AML-193 (cell line): ENCODE measurements at regions not wholly inside any gene's neighbourhood (a gene's known extent, or its start where the extent isn't known, plus 50 kb on each side); places are given as distances from the start of the nearest gene placed in this dataset.

Experiments
- DNase-seq, 2 experiments: peaks; one replicate each; lab custom pipeline; 2025; lab: John Stamatoyannopoulos, UW

DNA sequence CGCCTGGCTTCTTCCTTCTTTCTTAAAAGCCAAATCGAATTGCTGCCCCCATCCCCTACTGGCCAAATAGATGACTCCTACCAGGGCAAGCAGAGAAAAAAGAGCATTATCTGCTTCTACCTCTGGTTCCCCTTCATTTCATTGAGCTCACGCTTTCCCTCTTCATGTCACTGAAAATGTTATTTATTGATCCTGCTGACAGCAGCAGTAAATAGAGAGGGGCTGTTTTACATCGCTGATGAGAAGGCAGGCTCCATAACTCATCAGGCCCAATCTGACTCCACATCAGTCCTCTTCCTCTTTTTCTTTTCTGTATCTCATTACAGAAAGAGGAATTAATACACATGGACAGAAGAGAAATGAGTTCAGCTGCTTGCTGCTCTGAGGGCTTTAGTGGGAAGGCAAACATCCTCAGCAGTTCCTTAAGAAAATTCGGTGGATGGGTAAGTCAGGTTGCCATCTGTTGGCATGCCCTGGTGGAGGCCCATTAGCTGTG, 904.1 kb downstream of the KCNMA1 start:
- no peak for DNase-seq

DNA sequence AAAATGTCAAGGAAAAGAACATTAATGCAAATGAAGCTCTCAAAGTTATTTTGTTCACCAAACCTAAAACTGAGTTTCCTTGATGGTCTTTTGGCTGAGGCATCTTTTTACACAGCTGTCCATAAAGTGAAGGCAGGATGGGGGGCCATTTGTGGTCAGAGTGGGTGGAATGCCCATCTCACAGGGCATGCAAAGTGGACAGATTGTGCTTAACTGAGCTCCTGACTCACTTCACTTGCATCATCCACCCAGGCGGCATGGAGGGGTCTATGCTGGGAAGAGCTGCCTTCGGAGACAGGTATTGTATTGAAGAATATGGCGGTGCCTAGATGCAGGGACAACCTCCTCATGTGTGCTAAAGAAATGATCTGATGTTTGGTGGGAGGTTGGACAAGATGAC, 905.3 kb downstream of the KCNMA1 start:
- DNase-seq: no peak

DNA sequence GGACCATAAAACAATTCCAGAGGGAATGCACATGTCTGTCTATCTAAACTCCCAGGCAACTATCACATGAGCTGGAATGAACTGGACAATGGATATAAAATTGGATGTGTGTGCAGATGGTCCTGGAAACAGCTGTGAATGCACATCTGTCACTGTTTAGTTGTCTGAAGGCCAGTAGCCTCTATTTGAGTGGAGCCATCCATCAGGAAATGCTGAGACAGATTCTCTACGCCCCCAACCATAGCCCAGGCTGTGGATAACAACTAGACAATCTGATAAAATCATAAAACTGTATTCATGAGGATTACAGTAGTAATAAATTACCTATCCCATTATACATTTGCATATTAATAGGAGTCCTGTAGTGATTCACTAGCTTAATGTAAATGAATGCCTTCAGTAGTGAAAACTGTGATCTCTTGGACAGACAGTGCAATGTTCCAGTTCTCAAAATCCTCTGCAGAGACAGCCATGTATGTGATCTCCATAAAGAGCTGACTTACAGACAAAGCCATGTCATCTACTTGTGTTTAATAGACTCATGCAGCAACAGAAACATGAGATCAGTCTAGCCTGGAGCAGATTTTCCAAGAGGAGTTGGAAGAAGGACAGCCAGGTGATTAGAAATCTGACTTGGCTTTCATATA, 907.6 kb downstream of the KCNMA1 start:
- DNase-seq: no peak

DNA sequence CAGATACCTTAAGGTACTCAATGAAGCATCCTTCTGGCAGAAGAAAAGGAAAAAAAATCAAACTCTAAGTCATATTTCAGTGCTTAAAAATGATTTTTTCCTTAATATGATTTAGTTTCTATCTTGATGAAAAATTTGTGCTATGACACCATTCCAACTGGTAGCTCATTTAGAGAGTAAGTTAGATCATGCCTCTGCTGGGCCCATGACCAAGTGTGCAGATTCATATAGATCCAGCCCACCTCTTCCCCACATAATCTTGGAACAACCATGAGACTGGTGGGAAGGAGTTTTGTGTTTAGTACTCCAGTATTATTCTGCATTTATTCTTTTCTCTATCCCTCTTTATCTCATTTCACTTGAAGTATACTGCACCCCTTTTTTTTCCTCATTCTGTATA, 908.3 kb downstream of the KCNMA1 start:
- DNase-seq: no peak

DNA sequence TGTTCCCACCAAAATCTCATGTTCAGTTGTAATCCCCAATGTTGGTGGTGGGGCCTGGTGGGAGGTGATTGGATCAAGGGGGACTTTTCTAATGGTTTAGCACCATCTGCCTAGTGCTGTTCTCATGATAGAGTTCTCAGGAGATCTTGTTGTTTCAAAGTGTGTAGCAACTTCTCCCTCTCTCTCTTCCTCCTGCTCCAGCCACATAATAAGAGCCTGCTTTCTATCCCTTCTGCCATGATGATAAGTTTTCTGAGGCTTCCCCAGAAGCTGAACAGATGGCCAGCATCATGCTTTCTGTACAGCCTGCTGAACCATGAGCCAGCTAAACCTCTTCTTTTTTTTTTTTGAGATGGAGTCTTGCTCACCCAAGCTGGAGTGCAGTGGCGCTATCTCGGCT, 910.6 kb downstream of the KCNMA1 start:
- DNase-seq: no peak

DNA sequence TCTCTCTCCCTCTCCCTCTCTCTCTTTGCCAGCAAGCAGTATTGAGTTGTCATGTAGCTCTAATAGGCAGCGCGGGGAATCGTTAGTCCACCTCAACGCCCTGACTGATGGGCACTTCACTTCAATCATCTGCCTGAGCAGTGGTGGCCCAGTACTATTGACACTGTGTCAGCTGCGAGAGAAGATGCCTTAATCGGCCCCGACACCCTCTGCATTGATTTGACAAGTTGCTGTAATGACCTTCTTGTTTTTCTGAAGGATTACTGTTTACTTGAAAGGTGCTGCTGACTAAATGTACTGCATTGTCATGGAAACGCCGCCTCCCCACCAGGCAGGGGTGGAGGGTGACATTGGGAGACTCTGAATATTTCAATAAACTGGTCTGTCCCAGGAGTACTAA, 913.8 kb downstream of the KCNMA1 start:
- DNase-seq: no peak

DNA sequence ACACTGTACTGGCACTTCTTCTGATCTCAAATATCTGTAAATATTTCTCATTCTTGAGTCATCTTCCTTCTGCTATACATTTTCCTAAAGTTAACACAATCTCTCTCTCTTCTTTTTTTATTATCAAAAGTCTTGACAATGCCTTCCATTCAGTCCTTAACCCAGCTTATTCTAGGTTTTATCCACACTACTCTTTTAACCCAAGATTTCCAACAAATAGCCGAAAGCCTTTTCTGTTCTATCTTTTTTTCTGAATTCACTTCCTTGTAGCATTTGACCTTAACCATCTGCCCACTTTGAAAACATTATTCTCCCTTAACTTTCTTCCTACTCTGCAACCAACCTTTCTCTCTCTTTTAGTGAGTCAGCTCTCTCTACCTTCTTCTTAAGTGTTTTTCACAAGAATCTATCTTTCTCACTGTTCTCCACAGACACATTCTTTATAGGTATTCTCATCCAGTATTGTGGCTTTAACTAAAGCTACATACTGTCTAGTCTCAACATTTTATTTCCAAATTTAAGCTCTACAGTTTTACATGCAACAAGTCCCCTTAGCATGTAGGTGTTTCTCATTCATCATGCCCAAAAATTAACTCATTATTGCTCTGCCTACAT, 915.6 kb downstream of the KCNMA1 start:
- no peak for DNase-seq

DNA sequence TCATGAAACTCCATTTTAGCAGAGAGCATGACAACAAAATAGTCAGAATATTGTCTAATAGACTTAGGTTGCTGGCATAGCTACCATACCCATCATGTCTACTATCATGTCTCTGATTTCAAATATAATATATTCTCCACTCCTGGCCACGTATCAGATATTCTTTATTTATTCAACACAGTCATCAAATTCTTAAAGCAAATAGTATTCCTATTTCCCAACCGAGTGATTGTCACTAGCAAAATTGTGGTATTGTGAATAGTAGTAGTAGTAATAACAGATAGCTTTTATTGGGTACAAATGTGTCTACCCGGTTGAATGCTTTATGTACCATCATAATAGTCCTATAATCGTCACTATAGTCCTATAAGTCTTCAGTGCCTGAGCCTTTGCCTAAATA, 918.6 kb downstream of the KCNMA1 start:
- DNase-seq: no peak

DNA sequence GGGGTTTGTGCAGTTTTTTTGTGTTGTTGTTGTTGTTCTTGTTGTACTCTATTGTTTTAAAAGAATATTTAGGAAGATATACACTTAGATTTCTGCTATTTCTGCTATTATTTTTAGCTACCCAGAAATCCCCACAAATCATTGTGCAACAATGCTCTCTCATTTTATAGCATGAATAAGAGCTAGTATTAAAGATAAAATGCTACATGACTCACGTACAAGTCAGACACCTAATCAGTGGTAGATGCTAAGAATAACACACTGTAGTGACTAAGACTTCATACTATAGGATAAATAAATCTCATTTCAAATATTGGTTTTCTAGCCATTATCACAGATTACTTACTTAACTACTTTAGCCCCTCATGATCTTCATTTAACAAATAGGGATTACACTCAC, 920.5 kb downstream of the KCNMA1 start:
- no peak for DNase-seq

DNA sequence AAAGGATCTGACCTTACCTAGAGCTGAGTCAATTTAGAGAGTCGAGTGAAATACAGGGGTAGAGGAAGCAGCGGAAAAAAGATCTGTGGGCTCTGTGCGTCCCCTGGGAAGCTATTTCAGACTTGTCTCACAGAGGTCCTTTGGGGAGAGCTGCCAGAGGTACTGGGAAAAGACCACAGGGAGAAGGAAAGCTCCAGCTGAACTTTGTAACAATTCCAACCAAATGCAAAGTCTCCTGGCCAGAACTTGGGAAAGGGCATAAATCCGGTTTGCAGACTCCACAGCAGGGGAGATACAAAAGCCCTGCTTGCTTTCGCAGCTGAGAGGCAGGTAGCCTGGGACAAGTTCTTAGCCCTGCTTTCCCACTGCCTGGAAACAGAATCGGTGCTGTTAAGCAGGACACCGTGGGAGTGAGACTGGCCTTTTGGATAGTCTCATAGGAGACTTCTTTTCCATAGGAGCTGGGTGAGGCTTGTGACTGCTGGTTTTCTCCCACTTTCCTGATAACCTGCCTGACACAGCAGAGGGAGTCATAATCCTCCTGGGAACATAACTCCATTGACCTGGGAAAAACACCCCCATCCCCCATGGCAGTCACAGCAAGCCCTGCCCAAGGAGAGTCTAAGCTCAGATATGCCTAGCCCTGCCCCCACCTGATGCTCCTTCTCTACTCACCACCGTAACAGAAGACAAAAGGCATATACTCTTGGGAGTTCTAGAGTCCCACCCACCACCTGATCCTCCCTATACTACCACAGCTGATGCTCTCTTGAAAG, 926.2 kb downstream of the KCNMA1 start:
- no peak for DNase-seq

DNA sequence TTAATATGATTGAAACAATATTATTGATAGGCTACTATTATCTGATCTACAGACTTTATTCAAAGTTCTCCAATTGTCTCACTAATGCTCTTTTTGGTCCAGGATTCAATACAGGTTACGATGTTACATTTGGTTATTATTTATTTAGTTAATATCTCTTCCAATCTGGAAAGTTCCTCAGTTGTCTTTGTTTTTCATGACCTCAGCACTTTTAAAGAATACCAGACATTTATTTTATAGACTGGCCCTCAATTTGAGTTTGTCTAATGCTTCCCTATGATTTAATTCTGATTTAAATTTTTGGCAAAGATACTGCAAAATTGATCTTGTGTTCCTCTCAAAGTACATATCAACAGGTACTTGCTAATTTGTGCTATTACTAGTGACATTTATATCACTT, 937.4 kb downstream of the KCNMA1 start:
- no peak for DNase-seq

DNA sequence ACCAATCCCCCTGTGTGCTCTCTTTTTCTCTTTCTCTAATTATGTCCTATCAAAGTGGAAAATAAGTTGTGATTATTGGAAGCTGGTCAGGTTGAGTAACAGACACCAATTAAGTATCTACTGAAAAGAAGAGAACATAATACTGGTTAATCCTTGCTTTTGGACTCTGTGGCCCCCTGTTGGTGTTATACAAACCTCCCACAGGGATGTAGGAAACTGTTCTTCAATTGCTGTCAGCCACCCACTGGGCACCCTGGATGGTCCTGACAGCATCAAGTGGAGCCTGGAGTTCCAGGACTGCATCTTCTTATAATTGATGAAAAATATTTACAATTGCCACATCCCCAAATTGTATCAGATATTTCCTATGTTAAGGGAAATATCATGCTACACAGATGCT, 939.7 kb downstream of the KCNMA1 start:
- DNase-seq: no peak

DNA sequence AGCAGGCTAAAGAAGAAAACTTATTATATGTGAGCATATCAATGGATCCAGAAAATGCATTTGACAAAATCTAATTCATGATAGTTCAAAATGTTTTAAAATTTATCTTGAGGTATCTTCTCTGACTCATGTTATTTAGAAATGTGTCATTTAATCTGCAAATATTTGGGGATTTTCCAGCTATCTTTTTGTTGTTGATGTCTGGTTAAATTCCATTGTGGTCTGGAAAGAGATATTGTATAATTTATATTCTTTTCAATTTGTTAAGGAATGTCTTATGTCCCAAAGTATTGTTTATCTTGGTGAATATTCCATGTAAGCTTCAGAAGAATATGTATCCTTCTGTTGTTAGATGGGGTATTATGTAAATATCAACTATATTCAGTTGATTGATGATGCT, 942.5 kb downstream of the KCNMA1 start:
- no peak for DNase-seq

DNA sequence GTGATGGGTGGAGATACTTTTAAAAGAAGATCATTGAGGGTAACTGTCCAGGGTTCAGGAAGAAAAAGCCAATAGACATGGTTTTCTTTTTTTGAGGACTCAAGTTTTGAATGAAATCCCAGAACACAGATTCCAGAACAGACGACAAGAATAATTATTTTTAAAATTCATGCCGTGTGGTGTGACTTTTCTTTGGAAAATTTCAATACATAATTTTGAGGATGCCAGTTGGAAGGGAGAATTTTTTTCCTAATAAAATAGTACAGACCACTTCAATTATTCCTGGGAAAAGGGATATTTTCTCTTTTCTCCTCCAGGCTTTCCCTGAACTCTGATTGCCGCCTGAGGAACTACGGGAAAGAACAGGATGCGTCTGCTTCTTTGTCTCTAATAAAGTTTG, 951.4 kb downstream of the KCNMA1 start:
- DNase-seq: no peak

DNA sequence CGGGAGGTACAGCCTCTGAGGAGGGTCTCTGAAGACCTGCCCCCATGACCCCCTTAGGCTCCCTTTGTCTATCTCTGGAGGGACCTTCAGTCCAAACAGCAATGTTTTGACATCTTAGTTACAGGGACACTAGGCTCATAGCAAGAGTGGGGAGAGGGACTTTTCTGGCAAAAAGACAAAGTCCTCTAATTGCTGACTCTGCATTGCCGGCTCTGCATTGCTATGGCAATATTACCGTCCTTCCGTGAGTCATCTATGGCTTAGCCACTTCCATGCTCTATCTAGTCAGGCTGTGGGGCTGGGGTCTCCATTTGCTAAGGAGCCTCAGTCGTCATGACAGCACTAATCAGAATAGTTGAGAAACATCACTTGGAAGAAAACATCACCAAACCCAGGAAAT, 952.6 kb downstream of the KCNMA1 start:
- no peak for DNase-seq

DNA sequence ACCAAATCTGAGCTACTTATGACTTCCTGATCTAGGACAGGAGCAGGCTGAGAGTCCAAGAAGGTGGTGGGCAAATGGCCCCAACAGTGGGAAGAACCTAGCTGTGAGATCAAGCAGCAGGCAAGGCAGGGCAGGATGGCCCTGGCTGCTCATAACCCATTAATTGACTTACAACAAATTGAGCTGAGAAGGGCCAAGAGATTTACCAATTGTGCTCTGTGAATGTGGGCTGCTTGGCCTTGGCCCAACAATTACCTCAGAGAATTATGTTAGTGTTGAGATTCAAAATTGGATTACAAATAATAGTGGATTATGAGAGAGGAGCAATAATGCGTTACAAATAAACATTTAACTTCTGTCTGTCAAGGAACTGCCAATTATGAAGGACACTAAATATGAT, 956.5 kb downstream of the KCNMA1 start:
- DNase-seq: no peak

DNA sequence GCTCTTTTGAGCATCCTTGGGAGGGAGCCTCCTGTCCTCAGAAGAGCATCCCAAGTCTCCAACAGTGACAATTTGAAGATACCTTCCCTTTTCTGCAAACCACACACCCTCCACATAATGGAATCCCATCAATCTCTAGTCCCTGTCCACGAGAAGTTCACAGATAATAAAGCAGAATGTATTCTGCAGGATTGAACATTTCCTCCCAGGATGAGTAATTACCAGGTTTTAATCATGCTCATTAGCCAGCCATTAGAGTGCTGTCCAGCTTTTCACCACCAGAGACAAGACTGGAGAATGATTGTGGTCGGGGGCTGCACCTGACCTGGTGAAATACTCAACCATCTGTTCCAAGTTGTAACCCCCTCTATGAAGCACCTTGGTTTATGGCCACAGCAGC, 958.6 kb downstream of the KCNMA1 start:
- DNase-seq: no peak

DNA sequence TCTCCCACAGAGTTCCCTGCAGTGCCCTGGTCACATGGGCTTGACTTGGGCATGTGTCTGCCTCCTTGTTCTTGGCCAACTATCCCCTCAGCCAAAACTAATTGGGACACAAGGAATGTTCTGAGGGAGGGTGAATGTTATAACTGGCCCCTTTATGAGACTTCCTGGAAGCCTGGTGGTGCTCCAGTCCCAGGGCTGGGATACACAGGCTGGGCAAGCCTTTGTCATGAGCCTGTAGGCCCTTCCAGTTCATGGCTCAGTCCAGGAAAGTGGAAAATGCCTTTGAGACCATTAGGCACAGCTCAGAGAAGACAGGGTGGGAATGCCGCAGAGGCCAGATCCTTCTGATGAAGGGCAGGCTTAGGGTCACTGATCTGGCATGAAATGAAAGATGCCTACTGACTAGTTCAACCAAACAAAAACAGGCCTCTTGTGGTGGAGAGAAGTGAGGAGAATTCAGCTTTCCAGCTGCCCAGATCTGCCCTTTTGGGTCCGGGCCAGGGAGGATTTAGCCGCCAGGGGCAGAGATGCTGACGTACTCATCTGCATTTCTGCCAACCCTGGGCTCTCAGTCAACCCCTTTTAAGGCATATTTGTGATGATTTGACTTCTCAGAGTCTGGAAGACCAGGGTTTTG, 961.5 kb downstream of the KCNMA1 start:
- DNase-seq: no peak

DNA sequence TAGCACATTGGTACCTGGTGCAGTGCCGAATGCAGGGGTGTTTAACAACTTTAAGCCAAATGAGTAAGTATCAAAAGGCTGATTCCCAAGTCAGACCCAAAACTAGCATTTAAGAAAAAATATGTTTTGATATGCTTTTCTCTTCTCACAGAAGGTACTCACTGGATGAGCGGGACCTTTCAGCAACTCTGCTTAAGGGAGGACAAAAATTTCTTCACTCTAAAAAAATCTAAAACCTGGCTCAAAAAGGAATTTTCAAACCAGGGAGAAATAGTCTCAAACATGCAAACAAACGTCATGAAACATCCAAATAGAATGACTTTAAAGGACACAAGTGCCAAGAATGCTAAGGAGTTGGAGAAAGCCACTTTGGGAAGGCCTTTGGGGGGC, 962.1 kb downstream of the KCNMA1 start:
- DNase-seq: no peak

DNA sequence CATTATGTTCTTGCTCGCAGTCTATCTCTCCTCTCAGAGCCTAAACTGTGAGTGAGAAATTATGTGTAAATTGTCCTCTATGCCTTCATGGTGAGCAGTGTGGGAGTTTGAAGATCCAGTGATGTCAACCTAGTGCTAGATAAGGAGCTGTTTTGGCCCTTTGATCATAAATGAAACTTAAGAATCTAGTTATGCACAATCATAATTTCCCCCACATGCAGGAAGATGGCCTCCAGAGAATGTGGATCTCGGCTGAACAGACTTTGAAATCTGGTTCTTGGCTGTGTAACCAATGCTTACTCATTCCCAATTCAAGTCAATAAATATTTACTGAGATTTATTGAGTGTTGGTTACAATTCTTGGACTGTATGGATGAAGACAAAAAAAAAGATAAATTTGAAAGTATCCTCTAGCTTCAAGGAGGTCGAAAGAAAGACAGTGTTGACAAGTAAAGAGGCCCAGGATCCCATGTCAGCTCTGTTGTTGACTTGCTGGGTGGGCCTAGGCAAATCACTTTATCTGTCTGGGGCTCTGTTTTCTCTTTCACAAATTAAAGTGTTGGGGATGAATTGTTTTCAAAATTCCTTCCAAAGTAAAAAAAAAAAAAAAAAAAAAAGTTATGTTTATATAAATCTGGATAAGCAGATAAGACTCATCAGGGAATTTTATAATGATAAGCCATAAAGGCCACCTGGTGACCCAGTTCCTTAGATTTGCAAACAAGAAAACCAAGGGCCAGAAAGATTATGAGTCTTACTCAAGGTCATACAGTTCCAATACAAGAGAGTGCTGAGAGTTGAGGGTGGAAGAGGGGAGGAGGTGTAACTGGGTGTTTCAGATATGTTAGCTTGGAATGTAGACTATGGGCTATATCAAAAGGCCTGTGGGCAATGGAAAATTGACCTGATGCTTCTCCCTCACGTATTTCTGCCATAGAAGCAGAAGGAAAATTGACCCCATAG, 969.9 kb downstream of the KCNMA1 start:
- no peak for DNase-seq

DNA sequence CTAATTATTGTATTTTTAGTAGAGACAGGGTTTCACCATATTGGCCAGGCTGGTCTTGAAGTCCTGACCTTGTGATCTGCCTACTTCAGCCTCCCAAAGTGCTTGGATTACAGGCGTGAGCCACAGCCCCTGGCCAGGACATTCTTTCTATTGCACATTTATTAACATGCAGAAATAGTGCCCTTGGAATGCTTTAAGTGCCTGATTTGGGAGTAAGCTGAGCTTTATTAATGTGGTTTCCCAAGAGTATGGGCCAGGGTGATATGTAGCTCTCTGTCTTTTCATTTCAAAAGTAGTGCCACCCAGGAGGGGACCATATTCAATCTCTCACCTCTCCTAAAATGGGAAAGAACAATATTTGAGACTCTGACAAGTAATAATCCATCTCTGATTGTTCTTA, 970.7 kb downstream of the KCNMA1 start:
- DNase-seq: no peak

DNA sequence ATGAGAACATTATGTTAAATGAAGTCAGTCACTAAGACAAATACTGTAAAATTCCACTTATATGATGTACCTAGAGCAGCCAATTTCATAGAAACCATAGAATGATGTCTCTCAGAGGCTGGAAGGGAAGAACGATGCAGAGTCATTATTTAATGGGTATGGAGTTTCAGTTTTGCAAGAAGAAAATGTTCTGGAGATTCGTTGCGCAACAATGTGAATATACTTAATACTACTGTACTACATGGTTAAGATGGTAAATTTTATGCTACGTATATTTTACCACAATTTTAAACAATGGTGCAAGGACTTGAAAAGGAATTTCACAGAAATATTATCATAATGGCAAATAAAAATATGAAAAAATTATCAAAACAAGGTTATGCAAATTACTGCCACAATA, 972.6 kb downstream of the KCNMA1 start:
- DNase-seq: no peak
